Keratinocyte (primary cell): ENCODE measurements at regions not wholly inside any gene's neighbourhood (a gene's known extent, or its start where the extent isn't known, plus 50 kb on each side); places are given as distances from the start of the nearest gene placed in this dataset.

ENCODE experiments used
- DNase-seq: peaks from one replicate; pipeline ENCODE4 v3.0.0-alpha.2; 2011; ENCODE audit warnings: low read depth, missing footprints, low spot score
- FAIRE-seq: peaks from 2 replicates; lab custom pipeline; 2011; peaks lifted over from hg19 to GRCh38; lab: Jason Lieb, UNC
- H2AFZ ChIP-seq: 2 replicates; pipeline ENCODE4 v1.6.0; 2012; ENCODE audit warnings: low read length, control low read depth, inconsistent platforms; ENCODE audit not compliant: control insufficient read depth
- H3K27ac ChIP-seq: 2 replicates; pipeline ENCODE4 v1.5.1; 2011; ENCODE audit warnings: low read length; ENCODE audit not compliant: control insufficient read depth, insufficient read depth
- H3K27me3 ChIP-seq: 3 replicates; pipeline ENCODE4 v1.6.0; 2011; ENCODE audit warnings: low read length; ENCODE audit not compliant: control insufficient read depth, insufficient read depth; ENCODE audit errors: extremely low read depth
- H3K36me3 ChIP-seq, 2 experiments: 2 replicates in 1 of 2; 3 replicates in 1 of 2; pipeline ENCODE4 v1.5.1; 2011; ENCODE audit warnings: low read length in 2 of 2, mild to moderate bottlenecking in 1 of 2; ENCODE audit not compliant: control insufficient read depth in 2 of 2, insufficient read depth in 2 of 2; ENCODE audit errors: extremely low read depth in 1 of 2
- H3K4me1 ChIP-seq: 3 replicates; pipeline ENCODE4 v1.5.1; 2011; ENCODE audit warnings: low read length; ENCODE audit not compliant: control insufficient read depth, insufficient read depth; ENCODE audit errors: extremely low read depth
- H3K4me2 ChIP-seq: 3 replicates; pipeline ENCODE4 v1.6.0; 2011; ENCODE audit warnings: low read depth, low read length; ENCODE audit not compliant: control insufficient read depth, insufficient read depth; ENCODE audit errors: extremely low read depth
- H3K4me3 ChIP-seq, 3 experiments: fragments of 200-600 bp in 1 of 3; sonication (generic) in 1 of 3; 2 replicates in 2 of 3; 3 replicates in 1 of 3; pipeline ENCODE4 v1.5.1; 2011 to 2016; ENCODE audit warnings: low read length in 3 of 3, mild to moderate bottlenecking in 3 of 3, control low read depth in 2 of 3, inconsistent platforms in 1 of 3, low read depth in 1 of 3, mixed read lengths in 1 of 3, mixed run types in 1 of 3, moderate library complexity in 1 of 3; ENCODE audit not compliant: control insufficient read depth in 2 of 3, insufficient read depth in 2 of 3; ENCODE audit errors: extremely low read depth in 1 of 3
- H3K79me2 ChIP-seq: 2 replicates; pipeline ENCODE4 v1.6.0; 2012; ENCODE audit warnings: low read length; ENCODE audit not compliant: control insufficient read depth, insufficient read depth
- H3K9ac ChIP-seq: 3 replicates; pipeline ENCODE4 v1.6.0; 2011; ENCODE audit warnings: low read length; ENCODE audit not compliant: control insufficient read depth, insufficient read depth; ENCODE audit errors: extremely low read depth
- H3K9me1 ChIP-seq: 3 replicates; pipeline ENCODE4 v1.6.0; 2011; ENCODE audit warnings: low read length; ENCODE audit not compliant: control insufficient read depth, insufficient read depth; ENCODE audit errors: extremely low read depth
- H3K9me3 ChIP-seq: 2 replicates; pipeline ENCODE4 v1.5.1; 2012; ENCODE audit warnings: low read depth, low read length; ENCODE audit not compliant: control insufficient read depth
- H4K20me1 ChIP-seq: 3 replicates; pipeline ENCODE4 v1.6.0; 2011; ENCODE audit warnings: low read length; ENCODE audit not compliant: control insufficient read depth, insufficient read depth; ENCODE audit errors: extremely low read depth
- EZH2 ChIP-seq: IDR thresholded peaks from one replicate; pipeline ENCODE4 v1.6.1; 2012; ENCODE audit warnings: inconsistent platforms, mild to moderate bottlenecking, low read length, moderate library complexity
- dilution Hi-C: fragments of 300-500 bp; cut with MboI; formaldehyde crosslinking; loops from one replicate; pipeline ENCODE4 v1.7.0; 2020; ENCODE audit warnings: low sequenced_read_pairs; ENCODE audit not compliant: extremely low pct_ligation_motif_present
- TF ChIP-seq, protein P1 (sequence below), 3 experiments: IDR thresholded peaks in 1 of 3; conservative IDR thresholded peaks in 1 of 3; optimal IDR thresholded peaks in 1 of 3; 2 replicates in 2 of 3; 3 replicates in 1 of 3; pipeline versions ENCODE3 to v1.5.1; 2011; ENCODE audit warnings: low read length in 3 of 3, mild to moderate bottlenecking in 3 of 3, moderate library complexity in 2 of 3, control low read depth in 1 of 3, inconsistent platforms in 1 of 3; ENCODE audit not compliant: insufficient read depth in 2 of 3; ENCODE audit errors: extremely low read depth in 1 of 3

GRCh38 chr2:195477248-195477995 is 179.6 kb upstream of the SLC39A10 start:
- no peaks in the 10 kb centered on the region for H3K36me3 ChIP-seq
- no peak overlapping the region for H3K27ac ChIP-seq
- no peaks in the 10 kb centered on the region for H3K79me2 ChIP-seq
- no peaks in the 10 kb centered on the region for H3K9me1 ChIP-seq
- H3K4me2 ChIP-seq = peak overlapping the region; percentile 41
- dilution Hi-C loops = no loop called here
- H3K9ac ChIP-seq = no peak overlapping the region
- H3K4me3 ChIP-seq = no peak overlapping the region
- TF ChIP-seq, protein P1, sequence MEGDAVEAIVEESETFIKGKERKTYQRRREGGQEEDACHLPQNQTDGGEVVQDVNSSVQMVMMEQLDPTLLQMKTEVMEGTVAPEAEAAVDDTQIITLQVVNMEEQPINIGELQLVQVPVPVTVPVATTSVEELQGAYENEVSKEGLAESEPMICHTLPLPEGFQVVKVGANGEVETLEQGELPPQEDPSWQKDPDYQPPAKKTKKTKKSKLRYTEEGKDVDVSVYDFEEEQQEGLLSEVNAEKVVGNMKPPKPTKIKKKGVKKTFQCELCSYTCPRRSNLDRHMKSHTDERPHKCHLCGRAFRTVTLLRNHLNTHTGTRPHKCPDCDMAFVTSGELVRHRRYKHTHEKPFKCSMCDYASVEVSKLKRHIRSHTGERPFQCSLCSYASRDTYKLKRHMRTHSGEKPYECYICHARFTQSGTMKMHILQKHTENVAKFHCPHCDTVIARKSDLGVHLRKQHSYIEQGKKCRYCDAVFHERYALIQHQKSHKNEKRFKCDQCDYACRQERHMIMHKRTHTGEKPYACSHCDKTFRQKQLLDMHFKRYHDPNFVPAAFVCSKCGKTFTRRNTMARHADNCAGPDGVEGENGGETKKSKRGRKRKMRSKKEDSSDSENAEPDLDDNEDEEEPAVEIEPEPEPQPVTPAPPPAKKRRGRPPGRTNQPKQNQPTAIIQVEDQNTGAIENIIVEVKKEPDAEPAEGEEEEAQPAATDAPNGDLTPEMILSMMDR (optimal IDR thresholded peaks at IDR 0.05 in 1 of 3, IDR thresholded peaks at IDR 0.05 in 1 of 3, conservative IDR thresholded peaks at IDR 0.05 in 1 of 3; ENCODE audit: extremely low read depth in 1 of 3, insufficient read depth in 2 of 3, low read length in 3 of 3) = no peak
- TF ChIP-seq EZH2 = no peak
- H2AFZ ChIP-seq = no peak overlapping the region
- H4K20me1 ChIP-seq = no peaks in the 10 kb centered on the region
- H3K27me3 ChIP-seq = no peaks in the 10 kb centered on the region
- peaks cover 9% of the 10 kb centered on the region for H3K4me1 ChIP-seq
- FAIRE-seq = peak; percentile 73
- DNase-seq = peak; percentile 32
- no peaks in the 10 kb centered on the region for H3K9me3 ChIP-seq

DNA sequence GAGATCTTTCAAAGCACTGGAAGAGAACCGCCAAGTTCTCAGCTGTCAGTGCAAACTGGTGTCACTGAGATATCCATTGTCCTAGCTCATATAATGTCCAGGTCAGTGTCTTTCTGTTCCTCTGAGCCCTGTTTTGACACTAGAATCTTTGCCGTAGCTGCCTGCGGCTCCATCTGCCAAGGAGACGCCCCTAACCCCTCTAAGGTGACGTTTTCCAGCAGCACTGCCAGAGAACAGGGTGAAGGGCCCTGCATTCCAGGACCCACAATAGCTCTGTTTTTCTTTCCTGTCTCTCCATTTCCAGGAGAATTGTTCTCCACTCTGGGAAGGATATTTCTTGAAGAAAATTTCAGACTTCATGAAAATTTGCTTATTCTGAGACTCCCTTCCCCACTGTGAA is 181.7 kb upstream of the SLC39A10 start:
- no peaks in the 10 kb centered on the region for H3K36me3 ChIP-seq
- H4K20me1 ChIP-seq = no peaks in the 10 kb centered on the region
- H3K27me3 ChIP-seq = no peaks in the 10 kb centered on the region
- peaks cover 9% of the 10 kb centered on the region for H3K4me1 ChIP-seq
- dilution Hi-C loops = no loop called here
- no peak overlapping the region for H2AFZ ChIP-seq
- H3K4me3 ChIP-seq = no peak overlapping the region
- no peak overlapping the region for H3K27ac ChIP-seq
- no peaks in the 10 kb centered on the region for H3K9me1 ChIP-seq
- no peaks in the 10 kb centered on the region for H3K9me3 ChIP-seq
- FAIRE-seq = no peak
- no peak overlapping the region for H3K4me2 ChIP-seq
- H3K9ac ChIP-seq = no peak overlapping the region
- no peak for TF ChIP-seq EZH2
- TF ChIP-seq, protein P1 (optimal IDR thresholded peaks at IDR 0.05 in 1 of 3, IDR thresholded peaks at IDR 0.05 in 1 of 3, conservative IDR thresholded peaks at IDR 0.05 in 1 of 3; ENCODE audit: extremely low read depth in 1 of 3, insufficient read depth in 2 of 3, low read length in 3 of 3) = no peak
- H3K79me2 ChIP-seq = no peaks in the 10 kb centered on the region
- no peak for DNase-seq
